NCI-H446 treated with DMSO at 0.1 percent for 48 hours (cell line): ENCODE measurements at regions not wholly inside any gene's neighbourhood (a gene's known extent, or its start where the extent isn't known, plus 50 kb on each side); places are given as distances from the start of the nearest gene placed in this dataset.
"Not testable (repeated sequence)": the region's sequence is repeated elsewhere in the genome, so short reads cannot be mapped to it uniquely, and the experiment has no call there.

Experiments
- DNase-seq: peaks from one replicate; lab custom pipeline; 2025; lab: John Stamatoyannopoulos, UW

GRCh38 chr20:29687438-29687837 is 1570.0 kb upstream of the DEFB115 start:
- DNase-seq: no peak

DNA sequence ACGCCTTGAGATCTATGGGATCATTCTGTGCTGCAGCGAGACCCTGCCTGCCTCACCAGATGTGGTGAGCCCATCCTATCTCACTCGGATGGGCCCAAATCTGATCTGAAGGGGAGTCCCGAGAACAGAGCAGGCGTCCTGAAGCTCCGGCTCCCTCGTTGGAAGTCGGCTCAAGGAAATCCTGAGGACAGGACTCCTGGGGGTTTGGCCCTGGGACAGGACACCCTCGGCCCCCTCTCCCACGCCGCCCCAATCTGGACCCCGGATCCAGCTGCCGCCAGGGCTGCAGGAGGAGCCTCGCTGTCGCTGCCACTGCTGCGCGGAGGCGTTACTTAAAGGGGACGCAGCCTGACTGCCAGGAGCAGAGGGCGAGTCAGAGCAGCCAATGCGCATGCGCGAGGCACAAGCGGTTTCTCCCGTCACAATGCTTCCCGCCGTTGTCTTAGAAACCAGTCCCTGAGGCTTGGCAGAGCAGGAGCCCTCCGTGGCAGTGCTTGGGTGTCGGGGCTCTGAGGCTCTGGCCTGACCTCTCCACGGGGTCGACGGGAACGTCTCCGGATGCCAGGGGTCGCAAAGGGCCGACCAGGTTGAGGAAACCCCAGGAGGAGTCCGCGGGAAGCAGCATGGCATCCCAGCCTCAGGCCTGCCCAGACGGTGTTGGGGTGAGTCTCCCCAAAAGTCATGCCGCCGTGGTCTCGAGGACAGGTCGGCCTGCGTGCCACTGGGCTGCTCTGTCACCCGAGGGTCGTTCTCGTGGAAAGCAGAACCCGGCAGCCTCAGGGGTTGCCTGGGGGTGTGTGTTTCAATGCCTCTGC is 1567.8 kb upstream of the DEFB115 start:
- DNase-seq: peak; percentile 37

- no peak for DNase-seq
These were observed 1567.2 kb upstream of the DEFB115 start for GRCh38 chr20:29690274-29690673.

GRCh38 chr20:29740601-29740950 is 1516.9 kb upstream of the DEFB115 start:
- no peak for DNase-seq

DNA sequence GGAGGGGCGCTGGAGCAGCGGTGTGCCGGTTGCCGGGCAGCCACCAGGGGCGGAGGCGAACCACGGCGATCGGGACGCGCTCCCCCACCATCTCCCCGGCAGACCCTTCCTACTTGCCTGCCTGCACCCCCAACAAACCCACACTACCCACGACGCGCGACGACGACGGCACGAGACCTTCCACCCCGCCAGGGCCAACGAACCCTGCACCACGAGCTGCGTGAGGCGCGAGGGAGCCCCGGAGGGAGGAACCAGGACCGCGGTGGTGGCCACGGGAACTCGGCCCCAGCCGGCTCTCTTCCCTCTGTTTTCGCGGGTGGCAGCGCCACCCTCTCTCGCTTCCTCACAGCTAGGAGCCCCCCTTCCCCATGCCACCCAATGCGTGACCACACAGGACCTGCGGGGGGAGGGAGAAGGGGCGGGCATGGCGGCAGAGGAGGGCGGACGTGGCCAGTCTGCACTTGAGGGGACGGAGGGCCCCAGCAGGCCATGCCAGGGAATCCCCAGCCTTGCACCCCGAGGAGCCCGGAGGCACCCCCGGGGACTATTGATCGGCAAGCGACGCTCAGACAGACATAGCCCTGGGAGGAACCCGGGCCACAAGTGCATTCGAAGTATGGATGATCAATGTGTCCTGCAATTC is 1516.4 kb upstream of the DEFB115 start:
- DNase-seq: no peak

DNA sequence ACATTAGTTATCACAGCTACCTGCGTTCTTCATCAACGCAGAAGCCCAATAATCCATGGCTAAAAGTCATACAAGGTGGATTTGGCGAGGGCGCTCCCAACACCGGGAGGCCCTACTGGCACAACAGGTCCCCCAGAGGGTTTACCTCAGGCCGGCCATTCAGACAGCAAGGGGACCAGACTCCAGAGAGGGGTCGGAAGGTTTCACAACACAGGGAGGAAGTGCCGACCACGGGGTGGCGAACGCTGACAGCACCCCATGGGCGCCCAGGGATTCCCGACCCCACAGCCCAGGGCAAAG is 1515.9 kb upstream of the DEFB115 start:
- DNase-seq: no peak

GRCh38 chr20:29741894-29742698 is 1515.4 kb upstream of the DEFB115 start:
- no peak for DNase-seq

GRCh38 chr20:29742699-29743100 is 1514.8 kb upstream of the DEFB115 start:
- no peak for DNase-seq

DNA sequence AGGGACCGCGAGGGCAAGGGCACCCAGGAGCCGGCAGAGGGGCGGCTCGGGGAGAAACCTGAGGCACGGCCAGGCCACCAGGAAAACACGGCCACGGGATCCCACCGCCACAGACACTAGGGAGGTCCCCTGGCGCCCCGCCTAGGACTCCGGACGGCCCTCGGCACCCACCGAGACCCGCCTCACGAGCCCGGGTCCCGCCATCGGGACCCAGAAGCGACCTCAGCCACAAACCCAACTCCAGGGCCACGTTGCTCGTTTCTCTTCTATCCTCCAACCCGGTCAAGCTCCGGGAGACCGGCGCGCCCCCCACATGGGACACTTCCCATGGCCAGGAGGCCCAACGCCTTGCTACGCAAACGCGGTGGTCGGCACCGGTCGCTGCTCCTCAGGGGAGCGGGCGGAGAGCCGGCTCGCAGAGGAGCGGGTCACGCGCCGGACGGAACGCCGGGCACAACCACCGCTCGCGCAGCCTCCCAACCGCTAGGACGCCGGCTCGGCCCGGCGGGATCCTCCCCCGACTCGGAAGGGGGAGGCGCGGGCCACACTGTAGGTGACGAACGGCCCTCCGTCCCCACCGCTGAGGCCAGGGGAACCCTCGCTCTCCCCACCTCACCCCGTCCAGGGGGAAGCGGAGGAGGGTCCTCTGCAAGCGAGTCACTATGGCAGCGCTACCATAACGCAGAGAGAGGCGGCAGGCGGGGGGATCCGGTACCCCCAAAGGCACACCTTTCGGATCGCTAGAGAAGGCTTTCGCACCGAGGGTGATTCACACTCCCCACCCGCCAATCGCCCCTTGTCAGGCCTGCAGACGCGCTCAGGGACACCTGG is 1514.1 kb upstream of the DEFB115 start:
- DNase-seq: no peak

- DNase-seq: no peak
These were observed 1513.4 kb upstream of the DEFB115 start for GRCh38 chr20:29744071-29744470.

DNA sequence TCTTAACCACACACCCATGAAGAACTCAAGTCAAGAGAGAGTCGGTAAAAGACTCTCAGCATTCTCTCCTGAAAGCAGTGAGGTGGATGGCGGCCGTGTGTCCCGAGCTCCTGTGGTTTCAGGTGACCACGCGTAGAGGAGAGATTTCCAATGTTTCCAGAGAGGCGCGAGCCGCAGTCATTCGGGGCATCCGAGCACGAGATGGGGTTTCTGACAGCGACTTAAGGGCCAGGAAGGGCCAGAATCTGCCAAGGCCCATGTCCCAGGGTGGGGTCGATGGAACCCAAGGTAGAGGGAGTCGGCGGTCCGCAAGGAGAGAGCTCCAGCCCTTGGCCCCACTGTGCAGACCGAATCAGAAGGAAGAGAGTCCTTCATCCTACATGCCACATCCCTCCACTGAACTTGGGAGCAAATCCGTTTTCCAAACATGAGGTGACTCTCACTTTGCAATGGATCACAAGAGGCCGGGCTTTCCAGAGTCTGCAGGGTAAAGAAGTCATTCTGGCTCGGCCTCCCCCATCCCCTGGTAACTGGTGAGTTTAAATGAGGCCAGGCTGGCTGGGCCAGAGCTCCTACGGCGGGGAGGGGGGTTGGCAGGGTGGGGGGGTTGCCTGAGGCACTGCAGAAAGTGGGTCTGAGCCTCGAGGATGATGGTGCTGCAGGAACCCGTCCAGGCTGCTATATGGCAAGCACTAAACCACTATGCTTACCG is 1511.8 kb upstream of the DEFB115 start:
- DNase-seq: not testable (repeated sequence)

- no peak for DNase-seq
These were observed 1507.1 kb upstream of the DEFB115 start for GRCh38 chr20:29750268-29750899.

DNA sequence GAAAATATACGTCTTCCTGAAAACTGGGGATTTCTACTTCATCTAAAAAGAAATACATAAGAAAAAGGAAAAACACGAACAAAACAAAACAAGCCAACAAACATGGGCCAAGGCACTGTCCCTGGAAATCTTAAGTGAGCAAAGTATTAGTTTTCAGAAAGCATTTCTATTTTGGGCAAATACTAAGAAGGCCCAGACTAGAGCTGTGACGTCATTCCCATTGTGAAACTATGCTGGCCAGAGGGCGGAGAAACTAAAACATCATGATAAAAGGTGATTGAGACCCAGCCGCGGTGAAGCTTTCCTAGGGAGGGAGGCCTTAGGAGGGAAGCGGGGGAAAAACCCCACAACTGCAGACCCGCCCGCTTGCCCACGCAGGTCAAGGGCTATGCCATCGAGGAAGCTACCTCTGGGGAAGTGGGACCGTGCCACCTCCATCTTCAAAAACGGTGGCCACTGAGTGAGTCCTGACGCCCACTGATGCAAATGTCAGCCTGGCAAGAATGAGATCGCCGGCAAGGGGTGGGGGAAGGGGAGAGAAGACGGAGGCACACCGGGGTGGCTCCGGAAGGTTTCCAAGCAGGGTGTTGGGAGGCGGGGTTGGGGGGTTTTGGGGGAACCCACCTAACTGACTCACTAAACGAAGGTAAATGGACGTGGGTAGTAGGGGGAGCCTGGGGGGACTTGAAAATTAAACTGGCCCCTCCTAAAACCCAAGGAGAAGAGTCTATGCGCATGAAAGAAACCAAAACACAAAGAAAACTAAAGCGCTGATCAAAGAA is 1504.6 kb upstream of the DEFB115 start:
- DNase-seq: not testable (repeated sequence)

DNA sequence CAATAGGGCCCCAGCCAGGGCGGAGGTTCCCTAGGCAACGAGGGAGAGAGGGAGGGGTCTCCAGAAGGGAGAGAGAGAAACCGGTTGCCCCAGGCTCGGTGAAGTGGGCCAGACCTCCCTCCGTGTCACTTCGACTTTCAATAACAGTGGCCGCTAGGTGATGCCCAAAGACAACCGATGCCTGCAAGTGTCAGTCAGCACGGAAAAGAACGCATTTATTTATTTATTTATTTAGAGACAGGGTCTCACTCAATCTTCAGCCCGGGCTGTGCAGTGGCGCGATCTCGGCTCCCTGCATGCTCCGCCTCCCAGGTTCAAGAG is 1504.1 kb upstream of the DEFB115 start:
- DNase-seq: not testable (repeated sequence)

GRCh38 chr20:29753879-29754278 is 1503.6 kb upstream of the DEFB115 start:
- not testable (repeated sequence) for DNase-seq

- not testable (repeated sequence) for DNase-seq
These were observed 1501.5 kb upstream of the DEFB115 start for GRCh38 chr20:29755854-29756498.

GRCh38 chr20:29756664-29757063 is 1500.8 kb upstream of the DEFB115 start:
- DNase-seq: no peak

- not testable (repeated sequence) for DNase-seq
These were observed 1495.7 kb upstream of the DEFB115 start for GRCh38 chr20:29761621-29762385.

GRCh38 chr20:29762620-29763019 is 1494.8 kb upstream of the DEFB115 start:
- no peak for DNase-seq
